ENCODE measurements at regions not wholly inside any gene's neighbourhood (a gene's known extent, or its start where the extent isn't known, plus 50 kb on each side); places are given as distances from the start of the nearest gene placed in this dataset.

DNA sequence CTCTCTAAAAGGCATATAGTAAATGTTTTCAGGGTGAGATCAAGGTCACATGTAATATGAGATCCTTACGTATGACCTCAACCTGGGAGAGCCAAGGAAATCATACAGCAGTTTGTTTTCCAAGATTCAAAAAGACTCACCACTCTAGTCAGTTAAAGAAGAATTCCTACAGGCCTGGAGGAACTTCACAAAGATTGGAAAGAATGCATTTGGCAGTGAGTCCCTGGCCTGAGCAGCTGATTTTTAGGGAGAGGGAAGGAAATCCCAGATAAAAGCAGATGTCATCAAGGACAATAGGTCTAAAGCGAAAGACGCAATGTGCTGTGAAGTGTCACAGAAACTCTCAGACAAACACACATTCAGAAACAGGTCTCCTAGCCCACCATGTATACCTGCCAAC is 424.0 kb upstream of the ZNF462 start:
- TF ChIP-seq, protein P1, sequence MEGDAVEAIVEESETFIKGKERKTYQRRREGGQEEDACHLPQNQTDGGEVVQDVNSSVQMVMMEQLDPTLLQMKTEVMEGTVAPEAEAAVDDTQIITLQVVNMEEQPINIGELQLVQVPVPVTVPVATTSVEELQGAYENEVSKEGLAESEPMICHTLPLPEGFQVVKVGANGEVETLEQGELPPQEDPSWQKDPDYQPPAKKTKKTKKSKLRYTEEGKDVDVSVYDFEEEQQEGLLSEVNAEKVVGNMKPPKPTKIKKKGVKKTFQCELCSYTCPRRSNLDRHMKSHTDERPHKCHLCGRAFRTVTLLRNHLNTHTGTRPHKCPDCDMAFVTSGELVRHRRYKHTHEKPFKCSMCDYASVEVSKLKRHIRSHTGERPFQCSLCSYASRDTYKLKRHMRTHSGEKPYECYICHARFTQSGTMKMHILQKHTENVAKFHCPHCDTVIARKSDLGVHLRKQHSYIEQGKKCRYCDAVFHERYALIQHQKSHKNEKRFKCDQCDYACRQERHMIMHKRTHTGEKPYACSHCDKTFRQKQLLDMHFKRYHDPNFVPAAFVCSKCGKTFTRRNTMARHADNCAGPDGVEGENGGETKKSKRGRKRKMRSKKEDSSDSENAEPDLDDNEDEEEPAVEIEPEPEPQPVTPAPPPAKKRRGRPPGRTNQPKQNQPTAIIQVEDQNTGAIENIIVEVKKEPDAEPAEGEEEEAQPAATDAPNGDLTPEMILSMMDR (IDR thresholded peaks at IDR 0.05; ENCODE audit: unreplicated experiment), result no peak
- no peak overlapping the region for H3K4me3 Mint-ChIP-seq (ENCODE audit: unreplicated experiment)
- peaks cover 3% of the 10 kb centered on the region for H3K36me3 Mint-ChIP-seq (ENCODE audit: low read depth, unreplicated experiment)
- H3K27me3 Mint-ChIP-seq (ENCODE audit: unreplicated experiment), result peaks cover 1% of the 10 kb centered on the region
- H3K9me3 Mint-ChIP-seq (ENCODE audit: unreplicated experiment), result no peaks in the 10 kb centered on the region
- DNase-seq (ENCODE audit: low spot score), result no peak
- H3K27ac Mint-ChIP-seq (ENCODE audit: unreplicated experiment), result peak overlapping the region; percentile 54
- H3K4me1 Mint-ChIP-seq (ENCODE audit: unreplicated experiment), result peaks cover 9% of the 10 kb centered on the region

DNA sequence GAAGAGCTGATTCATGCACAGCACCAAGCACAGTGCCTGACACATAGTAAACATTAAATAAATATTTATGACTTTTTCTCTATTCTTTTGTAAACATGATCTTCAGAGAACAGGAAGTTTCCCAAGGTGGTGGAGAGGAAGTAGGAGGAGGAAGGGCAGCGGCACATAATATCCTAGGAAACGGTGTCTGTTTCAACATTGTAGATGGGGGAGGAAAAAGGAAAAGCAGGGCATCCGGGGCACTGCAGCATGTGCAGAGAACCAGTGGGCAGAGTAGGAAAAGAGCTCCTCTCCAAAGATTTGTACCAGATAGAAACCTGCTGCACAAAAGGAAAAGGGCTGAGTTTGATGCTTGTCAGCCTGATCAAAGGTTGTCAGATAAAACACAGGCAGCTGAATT is 421.7 kb upstream of the ZNF462 start:
- no peak overlapping the region for H3K4me3 Mint-ChIP-seq (ENCODE audit: unreplicated experiment)
- H3K9me3 Mint-ChIP-seq (ENCODE audit: unreplicated experiment), result no peaks in the 10 kb centered on the region
- peaks cover 3% of the 10 kb centered on the region for H3K36me3 Mint-ChIP-seq (ENCODE audit: low read depth, unreplicated experiment)
- peak overlapping the region; percentile 91 for H3K27ac Mint-ChIP-seq (ENCODE audit: unreplicated experiment)
- TF ChIP-seq, protein P1 (IDR thresholded peaks at IDR 0.05; ENCODE audit: unreplicated experiment), result no peak
- H3K4me1 Mint-ChIP-seq (ENCODE audit: unreplicated experiment), result peaks cover 9% of the 10 kb centered on the region
- peaks cover 1% of the 10 kb centered on the region for H3K27me3 Mint-ChIP-seq (ENCODE audit: unreplicated experiment)
- peak; percentile 28 for DNase-seq (ENCODE audit: low spot score)

DNA sequence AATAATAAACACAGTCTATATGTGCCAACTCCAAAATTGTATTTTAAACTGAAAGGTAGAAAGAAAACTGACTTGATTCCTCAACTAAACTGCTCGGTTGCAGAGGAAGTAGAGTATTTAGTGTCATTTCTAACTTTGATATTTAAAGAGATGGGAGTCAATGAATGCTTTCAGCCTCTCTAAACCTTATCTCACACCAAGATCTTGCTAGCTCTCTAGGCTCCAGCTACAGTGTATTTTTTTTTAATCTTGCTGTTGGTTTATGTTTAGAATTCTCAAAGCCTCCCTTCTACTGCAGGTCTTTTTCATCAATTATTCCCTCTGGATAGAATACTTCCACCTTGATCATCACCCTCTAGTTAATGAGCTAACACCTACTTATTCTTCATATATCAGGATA is 419.4 kb upstream of the ZNF462 start:
- Mint-ChIP-seq H3K27ac (ENCODE audit: unreplicated experiment) (no peak overlapping the region), H3K4me3 (ENCODE audit: unreplicated experiment) (no peak overlapping the region), H3K4me1 (ENCODE audit: unreplicated experiment) (peaks cover 9% of the 10 kb centered on the region), H3K36me3 (ENCODE audit: low read depth, unreplicated experiment) (peaks cover 3% of the 10 kb centered on the region), H3K27me3 (ENCODE audit: unreplicated experiment) (peaks cover 1% of the 10 kb centered on the region), H3K9me3 (ENCODE audit: unreplicated experiment) (no peaks in the 10 kb centered on the region)
- DNase-seq (ENCODE audit: low spot score), result no peak
- TF ChIP-seq, protein P1 (IDR thresholded peaks at IDR 0.05; ENCODE audit: unreplicated experiment), result no peak

DNA sequence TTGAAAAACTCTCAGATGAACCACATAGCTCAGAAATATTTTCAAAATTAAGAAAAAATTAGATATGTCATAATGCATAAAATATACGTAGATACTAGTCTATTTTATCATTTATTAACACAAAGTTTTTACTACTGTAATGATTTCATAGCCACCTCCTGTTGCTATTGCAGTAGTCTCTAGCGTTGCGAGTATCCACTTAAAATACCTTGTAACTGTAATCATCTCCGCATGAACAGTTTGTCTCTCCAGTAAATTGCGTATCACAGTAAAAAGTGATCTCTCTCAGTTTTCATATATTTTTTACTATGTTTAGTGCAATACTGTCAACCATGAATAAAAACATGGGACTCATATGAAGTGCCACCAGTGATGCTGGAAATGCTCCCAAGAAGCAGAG is 417.9 kb upstream of the ZNF462 start:
- H3K36me3 Mint-ChIP-seq (ENCODE audit: low read depth, unreplicated experiment), result peaks cover 3% of the 10 kb centered on the region

DNA sequence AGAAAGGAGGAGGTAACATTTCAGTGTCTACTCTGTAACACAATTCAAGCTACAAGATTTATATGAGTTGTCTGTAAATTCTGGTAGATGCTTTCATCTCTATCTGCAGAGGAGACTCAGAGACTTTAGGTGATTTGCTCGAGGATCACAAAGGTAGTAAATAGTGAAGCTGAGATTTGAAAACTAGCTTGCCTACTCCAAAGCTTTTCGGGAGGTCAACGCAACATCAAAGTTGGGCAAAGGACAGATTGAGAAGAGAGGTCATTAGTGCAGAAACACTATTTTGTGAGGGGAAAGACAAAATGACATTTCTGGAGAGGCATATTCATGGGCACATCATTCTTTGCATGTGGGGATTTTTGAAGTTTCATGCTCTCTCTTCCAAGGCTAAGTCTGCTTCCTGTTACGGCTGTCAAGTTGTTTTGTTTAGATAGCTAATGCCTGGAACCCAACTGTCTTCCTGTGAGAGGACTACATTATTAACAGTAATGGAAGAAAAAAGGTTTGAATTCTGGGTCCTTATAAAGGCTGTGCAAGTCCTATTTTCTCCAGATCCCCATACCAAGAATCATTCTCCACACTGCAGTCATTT is 413.5 kb upstream of the ZNF462 start:
- Mint-ChIP-seq H3K36me3 (ENCODE audit: low read depth, unreplicated experiment) (no peaks in the 10 kb centered on the region), H3K27me3 (ENCODE audit: unreplicated experiment) (no peaks in the 10 kb centered on the region), H3K9me3 (ENCODE audit: unreplicated experiment) (no peaks in the 10 kb centered on the region), H3K4me3 (ENCODE audit: unreplicated experiment) (no peak overlapping the region), H3K4me1 (ENCODE audit: unreplicated experiment) (peaks cover 12% of the 10 kb centered on the region), H3K27ac (ENCODE audit: unreplicated experiment) (no peak overlapping the region)
- TF ChIP-seq, protein P1 (IDR thresholded peaks at IDR 0.05; ENCODE audit: unreplicated experiment), result no peak
- no peak for DNase-seq (ENCODE audit: low spot score)

More for the DNA sequence above, 417.9 kb upstream of the ZNF462 start:
- H3K9me3 Mint-ChIP-seq (ENCODE audit: unreplicated experiment), result no peaks in the 10 kb centered on the region
- H3K4me1 Mint-ChIP-seq (ENCODE audit: unreplicated experiment), result peaks cover 14% of the 10 kb centered on the region
- no peak overlapping the region for H3K4me3 Mint-ChIP-seq (ENCODE audit: unreplicated experiment)
- H3K27ac Mint-ChIP-seq (ENCODE audit: unreplicated experiment), result no peak overlapping the region
- TF ChIP-seq, protein P1 (IDR thresholded peaks at IDR 0.05; ENCODE audit: unreplicated experiment), result no peak
- no peak for DNase-seq (ENCODE audit: low spot score)
- no peaks in the 10 kb centered on the region for H3K27me3 Mint-ChIP-seq (ENCODE audit: unreplicated experiment)
